ENCODE measurements at regions not wholly inside any gene's neighbourhood (a gene's known extent, or its start where the extent isn't known, plus 50 kb on each side); places are given as distances from the start of the nearest gene placed in this dataset.

DNA sequence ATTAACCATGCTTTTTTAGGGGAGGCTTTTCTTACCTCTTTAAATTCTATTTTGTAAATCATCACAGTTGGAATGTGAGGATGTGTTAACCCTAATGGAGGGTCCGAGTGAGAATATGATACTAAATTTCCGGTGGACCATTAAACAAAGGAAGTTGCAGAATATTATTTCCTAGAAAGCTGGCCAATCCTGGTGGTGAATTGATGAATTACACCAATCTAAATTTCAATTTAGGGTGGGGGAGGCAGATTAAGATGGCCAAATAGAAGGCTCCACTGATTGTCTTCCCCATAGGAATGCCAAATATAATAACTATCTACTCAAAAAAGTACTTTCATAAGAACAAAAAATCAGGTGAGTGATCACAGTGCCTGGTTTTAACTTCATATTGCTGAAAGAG lies 1045.6 kb downstream of the GLUD2 start:
- ChIA-PET POLR2A (no interaction called here), CTCF (no interaction called here)
- Mint-ChIP-seq H3K27ac (no peak overlapping the region), H3K4me3 (no peak overlapping the region), H3K27me3 (no peaks in the 10 kb centered on the region), H3K4me1 (ENCODE audit: low read depth) (no peaks in the 10 kb centered on the region), H3K36me3 (ENCODE audit: low read depth) (no peaks in the 10 kb centered on the region), H3K9me3 (no peaks in the 10 kb centered on the region)
- DNase-seq (no peak), ATAC-seq (no peak)
- TF ChIP-seq CTCF (IDR thresholded peaks at IDR 0.05): no peak
- intact Hi-C loops (cut with micrococcal nuclease): no loop called here

DNA sequence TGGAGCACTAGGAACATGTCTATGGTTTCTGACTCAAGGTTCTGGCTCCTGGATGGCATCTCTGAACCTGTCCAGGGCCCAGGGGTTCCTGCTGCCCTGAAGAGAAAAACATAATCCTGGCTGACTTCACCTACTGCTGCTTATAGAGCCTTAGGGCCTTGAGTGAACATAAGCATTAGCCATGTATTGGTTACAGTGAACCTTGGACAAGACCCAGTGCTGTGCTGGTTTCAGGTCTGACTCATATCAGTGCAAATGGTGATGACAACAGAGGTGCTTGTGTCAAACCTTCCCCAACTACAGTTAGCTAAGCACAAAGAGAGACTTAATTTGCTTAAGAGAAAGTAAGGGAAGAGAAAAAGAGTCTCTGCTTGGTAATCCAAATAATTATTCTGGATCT lies 1047.2 kb downstream of the GLUD2 start:
- Mint-ChIP-seq H3K27ac (no peak overlapping the region), H3K4me3 (no peak overlapping the region), H3K9me3 (peaks cover 2% of the 10 kb centered on the region), H3K36me3 (ENCODE audit: low read depth) (no peaks in the 10 kb centered on the region), H3K27me3 (no peaks in the 10 kb centered on the region), H3K4me1 (ENCODE audit: low read depth) (no peaks in the 10 kb centered on the region)
- DNase-seq (no peak), ATAC-seq (no peak)
- TF ChIP-seq CTCF (IDR thresholded peaks at IDR 0.05): no peak
- CTCF ChIA-PET: no interaction called here
- intact Hi-C loops (cut with micrococcal nuclease): no loop called here
- POLR2A ChIA-PET: no interaction called here

DNA sequence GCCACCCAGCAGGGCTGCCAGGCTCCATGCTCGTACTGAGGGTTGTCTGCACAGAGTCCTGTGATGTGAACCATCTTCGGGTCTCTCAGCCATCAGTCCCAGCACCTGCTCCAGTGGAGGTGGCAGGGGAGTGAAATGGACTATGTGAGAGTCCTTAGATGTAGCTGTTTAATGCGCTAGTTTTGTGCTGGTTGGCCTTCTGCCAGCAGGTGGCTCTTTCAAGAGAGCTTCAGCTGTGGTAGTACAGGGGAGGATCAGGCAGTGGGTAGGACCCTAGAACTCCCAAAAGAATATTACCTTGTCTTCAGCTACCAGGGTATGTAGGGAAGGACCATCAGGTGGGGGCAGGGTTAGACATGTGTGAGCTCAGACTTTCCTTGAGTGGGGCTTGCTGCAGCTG lies 1066.0 kb downstream of the GLUD2 start:
- H3K4me3 Mint-ChIP-seq: no peak overlapping the region
- ATAC-seq: no peak
- no peak for TF ChIP-seq CTCF (IDR thresholded peaks at IDR 0.05)
- intact Hi-C loops (cut with micrococcal nuclease): no loop called here
- H3K4me1 Mint-ChIP-seq (ENCODE audit: low read depth): no peaks in the 10 kb centered on the region
- ChIA-PET POLR2A (no interaction called here), CTCF (no interaction called here)
- H3K36me3 Mint-ChIP-seq (ENCODE audit: low read depth): no peaks in the 10 kb centered on the region
- no peak for DNase-seq
- peaks cover 2% of the 10 kb centered on the region for H3K9me3 Mint-ChIP-seq
- no peak overlapping the region for H3K27ac Mint-ChIP-seq
- H3K27me3 Mint-ChIP-seq: no peaks in the 10 kb centered on the region

- H3K4me3 Mint-ChIP-seq: no peak overlapping the region
- intact Hi-C loops (cut with micrococcal nuclease): no loop called here
- H3K36me3 Mint-ChIP-seq (ENCODE audit: low read depth): no peaks in the 10 kb centered on the region
- ChIA-PET POLR2A (no interaction called here), CTCF (no interaction called here)
- no peak overlapping the region for H3K27ac Mint-ChIP-seq
- H3K27me3 Mint-ChIP-seq: no peaks in the 10 kb centered on the region
- no peak for TF ChIP-seq CTCF (IDR thresholded peaks at IDR 0.05)
- H3K9me3 Mint-ChIP-seq: peaks cover 2% of the 10 kb centered on the region
- no peak for DNase-seq
- H3K4me1 Mint-ChIP-seq (ENCODE audit: low read depth): no peaks in the 10 kb centered on the region
- no peak for ATAC-seq
Measured at GRCh38 chrX:122113896-122114295, 1066.5 kb downstream of the GLUD2 start.

GRCh38 chrX:122115604-122116003 lies 1068.2 kb downstream of the GLUD2 start:
- Mint-ChIP-seq H3K4me1 (ENCODE audit: low read depth) (no peaks in the 10 kb centered on the region), H3K36me3 (ENCODE audit: low read depth) (no peaks in the 10 kb centered on the region), H3K27ac (no peak overlapping the region), H3K27me3 (no peaks in the 10 kb centered on the region), H3K4me3 (no peak overlapping the region), H3K9me3 (no peaks in the 10 kb centered on the region)
- CTCF ChIA-PET: no interaction called here
- POLR2A ChIA-PET: no interaction called here
- intact Hi-C loops (cut with micrococcal nuclease): no loop called here
- ATAC-seq: no peak
- DNase-seq: no peak
- TF ChIP-seq CTCF (IDR thresholded peaks at IDR 0.05): no peak

Measured in activated CD8-positive, alpha-beta T cell treated with anti-CD3 and anti-CD28 coated beads for 36 hours (primary cell).